AG09319 (cell line): ENCODE measurements at regions not wholly inside any gene's neighbourhood (a gene's known extent, or its start where the extent isn't known, plus 50 kb on each side); places are given as distances from the start of the nearest gene placed in this dataset.

ENCODE experiments used
- DNase-seq: peaks from one replicate; pipeline ENCODE4 v3.0.0-alpha.2; 2010; ENCODE audit warnings: low read depth; ENCODE audit errors: extremely low read depth
- CTCF ChIP-seq: IDR thresholded peaks from 2 replicates; pipeline ENCODE4 v1.5.1; 2011; ENCODE audit warnings: low read depth, mild to moderate bottlenecking, inconsistent platforms, low read length, moderate library complexity

GRCh38 chr9:90024409-90024808, 419.6 kb downstream of the GADD45G start:
- no peak for DNase-seq
- no peak for TF ChIP-seq CTCF

- DNase-seq: no peak
- TF ChIP-seq CTCF: no peak
Observed at GRCh38 chr9:90024823-90025222, 420.0 kb downstream of the GADD45G start.

- no peak for DNase-seq
Observed at GRCh38 chr9:90025816-90026215, 421.0 kb downstream of the GADD45G start.

GRCh38 chr9:90027296-90027790, 422.5 kb downstream of the GADD45G start:
- no peak for TF ChIP-seq CTCF
- DNase-seq: no peak

More at GRCh38 chr9:90025816-90026215, 421.0 kb downstream of the GADD45G start:
- no peak for TF ChIP-seq CTCF

- TF ChIP-seq CTCF: no peak
- no peak for DNase-seq
Observed at GRCh38 chr9:90029386-90029785, 424.6 kb downstream of the GADD45G start.

- TF ChIP-seq CTCF: no peak
- no peak for DNase-seq
Observed at GRCh38 chr9:90029996-90030395, 425.2 kb downstream of the GADD45G start.

- DNase-seq: no peak
Observed at GRCh38 chr9:90032296-90033027, 427.6 kb downstream of the GADD45G start.

More at GRCh38 chr9:90032296-90033027, 427.6 kb downstream of the GADD45G start:
- no peak for TF ChIP-seq CTCF
